Loucy (cell line): ENCODE measurements at regions not wholly inside any gene's neighbourhood (a gene's known extent, or its start where the extent isn't known, plus 50 kb on each side); places are given as distances from the start of the nearest gene placed in this dataset.

ENCODE experiments used
- H2AFZ ChIP-seq: fragments of 200-600 bp; sonication (generic); 2 replicates; pipeline ENCODE4 v1.6.0; 2016; ENCODE audit warnings: antibody characterized with exemption, mild to moderate bottlenecking, low read length, moderate library complexity
- H3F3A ChIP-seq: fragments of 200-600 bp; 2 replicates; pipeline ENCODE4 v1.6.0; 2016; ENCODE audit warnings: antibody characterized with exemption, low read depth, mild to moderate bottlenecking
- H3K27me3 ChIP-seq: fragments of 200-600 bp; sonication (generic); 2 replicates; pipeline ENCODE4 v1.6.1; 2014; ENCODE audit warnings: low read length, mild to moderate bottlenecking; ENCODE audit not compliant: insufficient read depth, poor library complexity, severe bottlenecking
- H3K36me3 ChIP-seq: fragments of 200-600 bp; sonication (generic); 2 replicates; pipeline ENCODE4 v1.6.1; 2016; ENCODE audit warnings: low read length; ENCODE audit not compliant: insufficient read depth
- H3K4me1 ChIP-seq: fragments of 200-600 bp; sonication (generic); 2 replicates; pipeline ENCODE4 v1.5.1; 2014; ENCODE audit warnings: low read length, mild to moderate bottlenecking; ENCODE audit not compliant: insufficient read depth, poor library complexity, severe bottlenecking
- H3K4me2 ChIP-seq: fragments of 200-600 bp; sonication (generic); 2 replicates; pipeline ENCODE4 v1.6.0; 2014; ENCODE audit warnings: antibody characterized with exemption, low read length, low read depth, mild to moderate bottlenecking; ENCODE audit not compliant: poor library complexity, severe bottlenecking
- H3K4me3 ChIP-seq: fragments of 200-600 bp; sonication (generic); 2 replicates; pipeline ENCODE4 v1.5.1; 2014; ENCODE audit warnings: low read length, mild to moderate bottlenecking, mixed read lengths; ENCODE audit not compliant: poor library complexity, severe bottlenecking
- H3K79me2 ChIP-seq: fragments of 200-600 bp; sonication (generic); 2 replicates; pipeline ENCODE4 v1.6.1; 2014; ENCODE audit warnings: low read length; ENCODE audit not compliant: insufficient read depth
- H3K9ac ChIP-seq: fragments of 200-600 bp; sonication (generic); 2 replicates; pipeline ENCODE4 v1.6.0; 2014; ENCODE audit warnings: mild to moderate bottlenecking, low read depth, low read length, moderate library complexity; ENCODE audit not compliant: poor library complexity, severe bottlenecking
- H3K9me2 ChIP-seq: fragments of 200-600 bp; sonication (generic); replicated peaks from 2 replicates; pipeline ENCODE4 v1.6.1; 2016; ENCODE audit warnings: low read depth, low read length, mixed read lengths
- H3K9me3 ChIP-seq: fragments of 200-600 bp; sonication (generic); 2 replicates; pipeline ENCODE4 v1.6.1; 2014; ENCODE audit warnings: mild to moderate bottlenecking, antibody characterized with exemption, low read length, low read depth; ENCODE audit not compliant: insufficient read depth
- H4K20me1 ChIP-seq: fragments of 200-600 bp; sonication (generic); 2 replicates; pipeline ENCODE4 v1.6.0; 2014; ENCODE audit warnings: antibody characterized with exemption, low read length, mild to moderate bottlenecking; ENCODE audit not compliant: insufficient read depth, poor library complexity, severe bottlenecking
- CTCF ChIP-seq: fragments of 200-600 bp; sonication (generic); conservative IDR thresholded peaks from 2 replicates; pipeline ENCODE4 v1.5.1; 2014; ENCODE audit warnings: mild to moderate bottlenecking, antibody characterized with exemption, low read length
- EZH2phosphoT487 ChIP-seq: fragments of 200-600 bp; IDR thresholded peaks from 2 replicates; pipeline ENCODE4 v1.6.1; 2018; ENCODE audit warnings: antibody characterized with exemption, mild to moderate bottlenecking, moderate library complexity, borderline replicate concordance

GRCh38 chr1:80893115-80893514 lies 907.6 kb upstream of the ADGRL2 start:
- no peak overlapping the region for H3K9ac ChIP-seq
- H3K9me3 ChIP-seq = no peaks in the 10 kb centered on the region

DNA sequence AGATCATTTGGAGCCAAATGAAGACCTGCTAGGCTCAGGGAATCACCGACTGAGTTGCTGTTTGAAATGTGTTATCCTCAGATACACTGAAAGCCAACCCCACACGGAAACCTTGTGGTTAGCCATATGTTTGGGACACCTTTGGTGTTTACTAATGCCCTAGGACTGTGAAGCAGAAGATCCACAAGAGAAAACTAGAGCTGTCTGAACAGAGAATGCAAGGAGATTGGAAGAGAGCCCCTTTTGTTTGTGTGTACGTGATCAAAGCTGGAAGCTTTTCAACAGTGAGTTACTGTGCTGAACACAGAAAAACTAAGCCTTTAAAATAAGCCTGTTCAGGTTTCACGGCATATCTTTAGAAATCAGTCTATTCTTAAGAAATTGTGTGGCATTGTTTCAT lies 908.2 kb upstream of the ADGRL2 start:
- Histone ChIP-seq H3K36me3 (no peaks in the 10 kb centered on the region), H3F3A (no peaks in the 10 kb centered on the region), H3K9me3 (no peaks in the 10 kb centered on the region), H2AFZ (no peak overlapping the region), H3K4me2 (no peak overlapping the region), H3K79me2 (no peaks in the 10 kb centered on the region), H3K27me3 (no peaks in the 10 kb centered on the region), H3K4me1 (no peaks in the 10 kb centered on the region), H4K20me1 (no peaks in the 10 kb centered on the region), H3K9me2 (no peaks in the 10 kb centered on the region), H3K9ac (no peak overlapping the region), H3K4me3 (no peak overlapping the region)
- TF ChIP-seq EZH2phosphoT487 = no peak
- no peak for TF ChIP-seq CTCF

More at GRCh38 chr1:80893115-80893514, 907.6 kb upstream of the ADGRL2 start:
- TF ChIP-seq EZH2phosphoT487 = no peak
- no peak for TF ChIP-seq CTCF
- Histone ChIP-seq H3K4me3 (no peak overlapping the region), H4K20me1 (no peaks in the 10 kb centered on the region), H3K4me2 (no peak overlapping the region), H2AFZ (no peak overlapping the region), H3K27me3 (no peaks in the 10 kb centered on the region), H3K9me2 (no peaks in the 10 kb centered on the region), H3K4me1 (no peaks in the 10 kb centered on the region), H3F3A (no peaks in the 10 kb centered on the region), H3K79me2 (no peaks in the 10 kb centered on the region), H3K36me3 (no peaks in the 10 kb centered on the region)

DNA sequence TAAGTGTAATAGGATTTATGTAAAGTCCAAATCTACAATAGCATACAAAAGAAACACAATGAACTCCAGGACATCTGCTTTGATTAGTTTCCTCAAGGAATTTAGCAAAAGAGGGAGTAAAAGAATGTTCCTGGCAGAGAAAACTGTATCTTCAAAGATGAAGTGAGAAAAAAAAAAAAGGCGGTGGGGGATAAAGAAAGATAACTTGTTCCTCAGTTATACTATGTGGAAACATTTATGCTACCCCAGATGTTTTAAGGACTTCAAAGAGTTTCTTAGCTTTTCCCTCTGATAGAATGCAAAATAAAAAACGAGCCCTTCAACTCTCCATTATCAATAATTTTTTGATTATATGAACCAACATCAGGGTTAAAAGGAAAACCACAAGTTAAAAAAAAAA lies 908.9 kb upstream of the ADGRL2 start:
- Histone ChIP-seq H3F3A (no peaks in the 10 kb centered on the region), H3K4me3 (no peak overlapping the region), H3K4me1 (no peaks in the 10 kb centered on the region), H3K9me2 (no peaks in the 10 kb centered on the region), H3K9me3 (no peaks in the 10 kb centered on the region), H2AFZ (no peak overlapping the region), H3K4me2 (no peak overlapping the region), H4K20me1 (no peaks in the 10 kb centered on the region), H3K36me3 (no peaks in the 10 kb centered on the region), H3K79me2 (no peaks in the 10 kb centered on the region), H3K9ac (no peak overlapping the region), H3K27me3 (no peaks in the 10 kb centered on the region)
- TF ChIP-seq CTCF (no peak), EZH2phosphoT487 (no peak)
